ENCODE measurements at regions not wholly inside any gene's neighbourhood (a gene's known extent, or its start where the extent isn't known, plus 50 kb on each side); places are given as distances from the start of the nearest gene placed in this dataset.

DNA sequence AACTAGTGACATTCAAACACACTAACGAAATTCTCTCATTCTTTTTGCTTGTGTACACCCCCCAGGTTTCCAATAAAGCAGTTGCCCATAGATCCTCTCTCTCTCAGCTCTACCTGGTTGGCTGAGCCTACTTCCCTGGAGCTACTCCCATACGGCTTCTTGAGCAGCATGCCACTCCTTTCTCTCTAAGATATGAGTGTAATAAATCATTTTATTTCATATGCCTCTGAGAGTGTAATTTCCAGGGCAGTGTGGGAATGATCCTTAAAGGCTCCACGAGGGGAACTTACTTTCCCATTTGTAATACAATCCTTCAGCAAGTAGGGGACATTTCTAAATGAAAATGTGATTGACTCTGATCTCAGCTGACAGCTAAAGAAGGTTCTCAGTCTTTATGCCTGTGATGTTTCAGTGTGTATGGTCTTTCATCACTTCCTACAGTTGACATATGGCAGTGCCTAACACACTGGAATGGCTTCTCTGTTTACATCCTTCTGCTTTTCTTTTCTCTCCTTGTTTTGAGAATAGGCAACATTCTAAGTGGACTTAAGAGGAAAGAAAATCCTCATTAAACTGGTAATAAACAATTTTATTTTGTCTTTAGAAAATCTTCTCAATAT is 1194.3 kb upstream of the CDH8 start:
- H3K4me1 Mint-ChIP-seq = no peaks in the 10 kb centered on the region
- H2AK5ac ChIP-seq (ENCODE audit: insufficient read length, low read length) = no peak overlapping the region
- no peak overlapping the region for H3K23ac ChIP-seq (ENCODE audit: insufficient read length, low read depth, low read length)
- H3K4me2 ChIP-seq (ENCODE audit: insufficient read depth, insufficient read length, low read length) = no peak overlapping the region
- no peak overlapping the region for H4K91ac ChIP-seq (ENCODE audit: insufficient read length, low read depth, low read length)
- no peak overlapping the region for H2BK12ac ChIP-seq (ENCODE audit: insufficient read length, low read depth, low read length)
- no peak overlapping the region for H3T11ph ChIP-seq (ENCODE audit: low read length)
- no peak for DNase-seq
- TF ChIP-seq, protein P1, sequence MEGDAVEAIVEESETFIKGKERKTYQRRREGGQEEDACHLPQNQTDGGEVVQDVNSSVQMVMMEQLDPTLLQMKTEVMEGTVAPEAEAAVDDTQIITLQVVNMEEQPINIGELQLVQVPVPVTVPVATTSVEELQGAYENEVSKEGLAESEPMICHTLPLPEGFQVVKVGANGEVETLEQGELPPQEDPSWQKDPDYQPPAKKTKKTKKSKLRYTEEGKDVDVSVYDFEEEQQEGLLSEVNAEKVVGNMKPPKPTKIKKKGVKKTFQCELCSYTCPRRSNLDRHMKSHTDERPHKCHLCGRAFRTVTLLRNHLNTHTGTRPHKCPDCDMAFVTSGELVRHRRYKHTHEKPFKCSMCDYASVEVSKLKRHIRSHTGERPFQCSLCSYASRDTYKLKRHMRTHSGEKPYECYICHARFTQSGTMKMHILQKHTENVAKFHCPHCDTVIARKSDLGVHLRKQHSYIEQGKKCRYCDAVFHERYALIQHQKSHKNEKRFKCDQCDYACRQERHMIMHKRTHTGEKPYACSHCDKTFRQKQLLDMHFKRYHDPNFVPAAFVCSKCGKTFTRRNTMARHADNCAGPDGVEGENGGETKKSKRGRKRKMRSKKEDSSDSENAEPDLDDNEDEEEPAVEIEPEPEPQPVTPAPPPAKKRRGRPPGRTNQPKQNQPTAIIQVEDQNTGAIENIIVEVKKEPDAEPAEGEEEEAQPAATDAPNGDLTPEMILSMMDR (conservative IDR thresholded peaks at IDR 0.05) = no peak
- H3K23me2 ChIP-seq (ENCODE audit: insufficient read length, low read depth, low read length, poor library complexity, severe bottlenecking) = no peaks in the 10 kb centered on the region
- no peak overlapping the region for H2BK5ac ChIP-seq (ENCODE audit: insufficient read length, low read length)
- no peak overlapping the region for H4K8ac ChIP-seq (replicated peaks; ENCODE audit: insufficient read length, low read depth, low read length)
- H2BK120ac ChIP-seq (ENCODE audit: low read depth, low read length, poor library complexity, severe bottlenecking) = no peak overlapping the region
- no peak overlapping the region for H2BK20ac ChIP-seq (ENCODE audit: low read depth, low read length, poor library complexity, severe bottlenecking)
- H3K79me1 ChIP-seq (ENCODE audit: insufficient read depth, low read depth, low read length, poor library complexity, severe bottlenecking) = no peaks in the 10 kb centered on the region
- H3K79me2 ChIP-seq (ENCODE audit: insufficient read depth, low read length) = no peaks in the 10 kb centered on the region
- no peak overlapping the region; a peak in 1 of 7 replicates for H3K27ac Mint-ChIP-seq
- no peak overlapping the region for H3K4me3 Mint-ChIP-seq
- H3K27me3 Mint-ChIP-seq (ENCODE audit: low read depth) = no peaks in the 10 kb centered on the region
- H3K4me1 ChIP-seq (ENCODE audit: insufficient read depth, low read length) = no peaks in the 10 kb centered on the region
- H3K27me3 ChIP-seq (ENCODE audit: insufficient read depth, low read length) = no peaks in the 10 kb centered on the region
- no peak overlapping the region for H3K4ac ChIP-seq (ENCODE audit: low read depth, low read length)
- no peaks in the 10 kb centered on the region; a peak in 1 of 5 replicates for H3K9me3 Mint-ChIP-seq
- H3K27ac ChIP-seq (ENCODE audit: insufficient read length, low read depth, low read length) = no peak overlapping the region
- H2AFZ ChIP-seq (ENCODE audit: low read length) = no peak overlapping the region
- WGBS (ENCODE audit: extremely low coverage, insufficient read length, low lambda C conversion rate) = no CpG with 5 or more reads among the region's 3 CpGs
- H3K9me3 ChIP-seq (ENCODE audit: control insufficient read depth, low read depth, low read length) = no peaks in the 10 kb centered on the region
- H3K36me3 Mint-ChIP-seq (ENCODE audit: insufficient read depth in 1 of 3, low read depth in 3 of 3) = peaks cover 0 to 5% (median 1%) of the 10 kb centered on the region in 3 experiments; a peak in 1 of 7 replicates
- H3K14ac ChIP-seq (ENCODE audit: insufficient read depth, low read length) = no peak overlapping the region
- H4K20me1 ChIP-seq (ENCODE audit: control insufficient read depth, insufficient read depth, insufficient read length) = no peaks in the 10 kb centered on the region
- H3K18ac ChIP-seq (ENCODE audit: insufficient read length, low read depth, low read length) = no peak overlapping the region
- H4K5ac ChIP-seq (ENCODE audit: insufficient read length, low read depth, low read length) = no peak overlapping the region
- no peak overlapping the region for H2BK15ac ChIP-seq (ENCODE audit: low read depth, low read length)
- no peak overlapping the region for H3K9ac ChIP-seq (ENCODE audit: extremely low read depth, insufficient read length, low read length)
- no peak overlapping the region for H3K56ac ChIP-seq (ENCODE audit: insufficient read length, low read depth, low read length)

Measured in H9 (cell line).